Smooth muscle cell (in vitro differentiated cells): ENCODE measurements at regions not wholly inside any gene's neighbourhood (a gene's known extent, or its start where the extent isn't known, plus 50 kb on each side); places are given as distances from the start of the nearest gene placed in this dataset.

Experiments
- DNase-seq: peaks from one replicate; lab custom pipeline; 2025; ENCODE audit not compliant: unreplicated experiment; lab: John Stamatoyannopoulos, UW
- H2AFZ ChIP-seq: fragments of 200-600 bp; sonication (generic); 2 replicates; pipeline ENCODE4 v1.6.0; 2016; ENCODE audit warnings: antibody characterized with exemption, low read depth, mild to moderate bottlenecking
- H3F3A ChIP-seq: fragments of 200-600 bp; sonication (generic); 2 replicates; pipeline ENCODE4 v1.6.0; 2017; ENCODE audit warnings: antibody characterized with exemption, low read depth
- H3K27ac ChIP-seq: fragments of 200-600 bp; sonication (generic); 2 replicates; pipeline ENCODE4 v1.5.1; 2016; ENCODE audit warnings: low read depth, mild to moderate bottlenecking
- H3K27me3 ChIP-seq: fragments of 200-600 bp; sonication (generic); 2 replicates; pipeline ENCODE4 v1.6.1; 2016; ENCODE audit warnings: low read depth, mild to moderate bottlenecking
- H3K36me3 ChIP-seq: fragments of 200-600 bp; sonication (generic); 2 replicates; pipeline ENCODE4 v1.5.1; 2016; ENCODE audit warnings: low read depth
- H3K4me1 ChIP-seq: fragments of 200-600 bp; sonication (generic); 2 replicates; pipeline ENCODE4 v1.5.1; 2016; ENCODE audit warnings: low read depth
- H3K4me2 ChIP-seq: fragments of 200-600 bp; sonication (generic); 2 replicates; pipeline ENCODE4 v1.6.0; 2016; ENCODE audit warnings: mild to moderate bottlenecking
- H3K4me3 ChIP-seq: fragments of 200-600 bp; sonication (generic); 2 replicates; pipeline ENCODE4 v1.5.1; 2016; ENCODE audit warnings: mild to moderate bottlenecking
- H3K79me2 ChIP-seq: fragments of 200-600 bp; sonication (generic); 2 replicates; pipeline ENCODE4 v1.6.0; 2016; ENCODE audit warnings: low read depth, mild to moderate bottlenecking
- H3K9ac ChIP-seq: fragments of 200-600 bp; sonication (generic); 2 replicates; pipeline ENCODE4 v1.6.0; 2016; ENCODE audit warnings: low read depth
- H3K9me3 ChIP-seq: fragments of 200-600 bp; sonication (generic); replicated peaks from 2 replicates; pipeline ENCODE4 v1.5.1; 2016; ENCODE audit warnings: low read depth
- H4K20me1 ChIP-seq: fragments of 200-600 bp; sonication (generic); 2 replicates; pipeline ENCODE4 v1.6.0; 2016; ENCODE audit warnings: low read depth
- CTCF ChIP-seq: fragments of 200-600 bp; sonication (generic); IDR thresholded peaks from 2 replicates; pipeline ENCODE4 v1.5.1; 2017; ENCODE audit warnings: borderline replicate concordance, mild to moderate bottlenecking, antibody characterized with exemption; ENCODE audit not compliant: insufficient read depth, poor library complexity, severe bottlenecking
- WGBS: methylation state at CpG from one replicate; pipeline ENCODE4 v1.1.7; 2016; ENCODE audit warnings: low lambda C conversion rate; 5-methylcytosine and 5-hydroxymethylcytosine counted together

GRCh38 chr2:220664272-220665107, 907.6 kb downstream of the EPHA4 start:
- Histone ChIP-seq H3K4me3 (no peak overlapping the region), H3K36me3 (no peaks in the 10 kb centered on the region), H2AFZ (no peak overlapping the region), H3K9ac (no peak overlapping the region), H3K9me3 (no peaks in the 10 kb centered on the region), H4K20me1 (no peaks in the 10 kb centered on the region), H3K4me1 (no peaks in the 10 kb centered on the region), H3F3A (no peaks in the 10 kb centered on the region), H3K27me3 (peaks cover 4% of the 10 kb centered on the region), H3K27ac (no peak overlapping the region), H3K79me2 (no peaks in the 10 kb centered on the region), H3K4me2 (no peak overlapping the region)
- no peak for TF ChIP-seq CTCF
- no peak for DNase-seq
- 66% methylated on average over 8 of the region's 8 CpGs for WGBS

- Histone ChIP-seq H3K4me1 (no peaks in the 10 kb centered on the region), H3K9me3 (no peaks in the 10 kb centered on the region), H3K9ac (no peak overlapping the region), H2AFZ (no peak overlapping the region), H3K4me2 (no peak overlapping the region), H4K20me1 (no peaks in the 10 kb centered on the region), H3K79me2 (no peaks in the 10 kb centered on the region), H3K27ac (no peak overlapping the region), H3F3A (no peaks in the 10 kb centered on the region), H3K27me3 (peaks cover 4% of the 10 kb centered on the region), H3K36me3 (no peaks in the 10 kb centered on the region), H3K4me3 (no peak overlapping the region)
- 94% methylated on average over 3 of the region's 3 CpGs for WGBS
- no peak for TF ChIP-seq CTCF
- DNase-seq: no peak
These were observed 907.0 kb downstream of the EPHA4 start for GRCh38 chr2:220665108-220665471.

GRCh38 chr2:220669324-220669723, 902.8 kb downstream of the EPHA4 start:
- H3K9ac ChIP-seq: no peak overlapping the region
- no peaks in the 10 kb centered on the region for H3F3A ChIP-seq
- WGBS: 70% methylated on average over 4 of the region's 4 CpGs
- H3K79me2 ChIP-seq: no peaks in the 10 kb centered on the region
- no peak for DNase-seq
- no peaks in the 10 kb centered on the region for H4K20me1 ChIP-seq
- no peak overlapping the region for H2AFZ ChIP-seq
- no peaks in the 10 kb centered on the region for H3K36me3 ChIP-seq
- H3K27ac ChIP-seq: no peak overlapping the region
- no peak overlapping the region for H3K4me2 ChIP-seq
- no peaks in the 10 kb centered on the region for H3K9me3 ChIP-seq
- TF ChIP-seq CTCF: no peak
- no peaks in the 10 kb centered on the region for H3K27me3 ChIP-seq
- H3K4me3 ChIP-seq: no peak overlapping the region
- no peaks in the 10 kb centered on the region for H3K4me1 ChIP-seq

GRCh38 chr2:220670511-220670910, 901.6 kb downstream of the EPHA4 start:
- no peaks in the 10 kb centered on the region for H3K79me2 ChIP-seq
- no peak overlapping the region for H2AFZ ChIP-seq
- no peaks in the 10 kb centered on the region for H3K9me3 ChIP-seq
- H3K27me3 ChIP-seq: no peaks in the 10 kb centered on the region
- H4K20me1 ChIP-seq: no peaks in the 10 kb centered on the region
- H3F3A ChIP-seq: no peaks in the 10 kb centered on the region
- DNase-seq: no peak
- no peak overlapping the region for H3K4me2 ChIP-seq
- no peak overlapping the region for H3K9ac ChIP-seq
- no peaks in the 10 kb centered on the region for H3K4me1 ChIP-seq
- WGBS: 87% methylated on average over 5 of the region's 5 CpGs
- no peak overlapping the region for H3K27ac ChIP-seq
- TF ChIP-seq CTCF: no peak
- H3K4me3 ChIP-seq: no peak overlapping the region
- H3K36me3 ChIP-seq: no peaks in the 10 kb centered on the region
